ENCODE measurements at regions not wholly inside any gene's neighbourhood (a gene's known extent, or its start where the extent isn't known, plus 50 kb on each side); places are given as distances from the start of the nearest gene placed in this dataset.

DNA sequence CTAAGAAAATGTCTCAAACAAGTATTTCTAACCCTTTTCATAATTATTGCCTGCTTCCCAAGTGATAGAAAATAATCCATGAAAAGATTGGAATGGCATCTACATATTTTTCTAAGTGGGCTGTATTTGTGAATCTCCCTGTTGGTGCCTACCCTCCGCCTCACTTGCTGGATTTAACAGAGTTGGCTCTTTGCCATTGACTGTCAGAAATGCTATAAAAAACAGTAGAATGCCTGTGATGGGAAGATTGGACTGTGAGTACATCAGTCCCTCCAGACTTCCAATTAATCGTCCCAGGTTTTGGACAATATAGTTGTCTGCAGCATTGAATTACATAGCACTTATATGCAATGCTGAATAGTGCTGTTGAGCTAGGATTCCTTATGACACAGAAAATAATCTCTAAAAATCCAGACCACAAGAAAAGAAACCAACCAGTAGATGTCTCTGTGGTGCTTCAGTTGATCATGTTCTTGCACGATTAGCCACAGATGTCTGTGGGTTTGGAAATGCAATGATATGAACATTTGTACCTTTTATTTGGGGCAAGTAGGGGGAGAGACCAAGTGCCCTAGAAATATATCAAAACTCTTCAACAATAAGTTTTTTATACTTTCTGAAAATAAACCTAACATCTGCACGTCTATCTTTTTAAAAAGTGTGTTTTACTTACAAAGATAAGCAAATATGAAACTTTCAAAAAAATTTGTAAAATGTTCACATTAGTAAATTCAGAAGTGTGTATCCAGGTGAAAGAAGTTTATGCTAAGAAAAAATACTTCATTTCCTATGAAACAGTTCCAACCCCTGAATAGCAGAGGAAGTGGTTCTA, 88.5 kb downstream of the DYNAP start:
- H3K4me2 ChIP-seq (ENCODE audit: low read length), result no peak overlapping the region
- H3K79me2 ChIP-seq (ENCODE audit: insufficient read depth, low read length), result no peaks in the 10 kb centered on the region
- H3K9ac ChIP-seq (ENCODE audit: low read length), result no peak overlapping the region
- H3F3A ChIP-seq (ENCODE audit: insufficient read depth, low read length), result no peaks in the 10 kb centered on the region
- H3K9me3 ChIP-seq (ENCODE audit: low read length), result no peaks in the 10 kb centered on the region
- TF ChIP-seq, protein P1, sequence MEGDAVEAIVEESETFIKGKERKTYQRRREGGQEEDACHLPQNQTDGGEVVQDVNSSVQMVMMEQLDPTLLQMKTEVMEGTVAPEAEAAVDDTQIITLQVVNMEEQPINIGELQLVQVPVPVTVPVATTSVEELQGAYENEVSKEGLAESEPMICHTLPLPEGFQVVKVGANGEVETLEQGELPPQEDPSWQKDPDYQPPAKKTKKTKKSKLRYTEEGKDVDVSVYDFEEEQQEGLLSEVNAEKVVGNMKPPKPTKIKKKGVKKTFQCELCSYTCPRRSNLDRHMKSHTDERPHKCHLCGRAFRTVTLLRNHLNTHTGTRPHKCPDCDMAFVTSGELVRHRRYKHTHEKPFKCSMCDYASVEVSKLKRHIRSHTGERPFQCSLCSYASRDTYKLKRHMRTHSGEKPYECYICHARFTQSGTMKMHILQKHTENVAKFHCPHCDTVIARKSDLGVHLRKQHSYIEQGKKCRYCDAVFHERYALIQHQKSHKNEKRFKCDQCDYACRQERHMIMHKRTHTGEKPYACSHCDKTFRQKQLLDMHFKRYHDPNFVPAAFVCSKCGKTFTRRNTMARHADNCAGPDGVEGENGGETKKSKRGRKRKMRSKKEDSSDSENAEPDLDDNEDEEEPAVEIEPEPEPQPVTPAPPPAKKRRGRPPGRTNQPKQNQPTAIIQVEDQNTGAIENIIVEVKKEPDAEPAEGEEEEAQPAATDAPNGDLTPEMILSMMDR (IDR thresholded peaks at IDR 0.05; ENCODE audit: low read length), result peak; percentile 58
- TF ChIP-seq EZH2 (IDR thresholded peaks at IDR 0.05; ENCODE audit: borderline replicate concordance, low read length), result no peak
- H4K20me1 ChIP-seq (ENCODE audit: insufficient read depth, low read length), result no peaks in the 10 kb centered on the region
- H3K27me3 ChIP-seq (ENCODE audit: insufficient read depth, low read length), result no peaks in the 10 kb centered on the region
- no peaks in the 10 kb centered on the region for H3K4me1 ChIP-seq (ENCODE audit: insufficient read depth, low read length, severe bottlenecking)
- H3K9me2 ChIP-seq (ENCODE audit: low read depth, low read length), result no peaks in the 10 kb centered on the region
- no peak overlapping the region for H3K4me3 ChIP-seq (ENCODE audit: low read depth, low read length, poor library complexity, severe bottlenecking)
- H3K27ac ChIP-seq (ENCODE audit: low read depth, low read length, poor library complexity, severe bottlenecking), result no peak overlapping the region
- no peak overlapping the region for H2AFZ ChIP-seq (ENCODE audit: low read length)
- no peaks in the 10 kb centered on the region for H3K36me3 ChIP-seq (ENCODE audit: insufficient read depth, low read length)

DNA sequence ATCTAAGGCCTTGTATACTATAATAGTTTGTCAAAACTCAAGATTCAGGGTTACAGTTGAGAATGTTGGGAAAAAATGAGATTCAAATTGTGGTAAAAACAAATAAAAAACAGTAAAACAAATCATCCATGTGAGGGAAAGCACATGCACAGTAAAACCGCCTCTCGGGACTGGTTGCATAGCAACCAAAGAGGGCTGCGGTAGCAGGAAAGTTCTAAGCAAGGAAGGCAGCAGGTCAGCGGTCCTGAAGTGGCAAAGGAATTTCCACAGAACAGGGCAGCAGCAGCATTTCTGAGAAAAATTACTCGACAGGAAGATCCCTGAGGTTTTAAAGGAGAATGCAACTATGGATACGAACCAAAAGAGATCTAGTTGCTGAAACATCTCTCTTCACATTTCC, 93.7 kb downstream of the DYNAP start:
- H3K9me3 ChIP-seq (ENCODE audit: low read length), result no peaks in the 10 kb centered on the region
- H3K27me3 ChIP-seq (ENCODE audit: insufficient read depth, low read length), result no peaks in the 10 kb centered on the region
- H3F3A ChIP-seq (ENCODE audit: insufficient read depth, low read length), result no peaks in the 10 kb centered on the region
- H3K79me2 ChIP-seq (ENCODE audit: insufficient read depth, low read length), result no peaks in the 10 kb centered on the region
- H3K4me2 ChIP-seq (ENCODE audit: low read length), result no peak overlapping the region
- H2AFZ ChIP-seq (ENCODE audit: low read length), result no peak overlapping the region
- H3K4me1 ChIP-seq (ENCODE audit: insufficient read depth, low read length, severe bottlenecking), result no peaks in the 10 kb centered on the region
- H4K20me1 ChIP-seq (ENCODE audit: insufficient read depth, low read length), result no peaks in the 10 kb centered on the region
- TF ChIP-seq, protein P1 (IDR thresholded peaks at IDR 0.05; ENCODE audit: low read length), result no peak
- no peak for TF ChIP-seq EZH2 (IDR thresholded peaks at IDR 0.05; ENCODE audit: borderline replicate concordance, low read length)
- no peak overlapping the region for H3K27ac ChIP-seq (ENCODE audit: low read depth, low read length, poor library complexity, severe bottlenecking)
- H3K36me3 ChIP-seq (ENCODE audit: insufficient read depth, low read length), result no peaks in the 10 kb centered on the region
- H3K9ac ChIP-seq (ENCODE audit: low read length), result no peak overlapping the region
- no peak overlapping the region for H3K4me3 ChIP-seq (ENCODE audit: low read depth, low read length, poor library complexity, severe bottlenecking)
- H3K9me2 ChIP-seq (ENCODE audit: low read depth, low read length), result no peaks in the 10 kb centered on the region

DNA sequence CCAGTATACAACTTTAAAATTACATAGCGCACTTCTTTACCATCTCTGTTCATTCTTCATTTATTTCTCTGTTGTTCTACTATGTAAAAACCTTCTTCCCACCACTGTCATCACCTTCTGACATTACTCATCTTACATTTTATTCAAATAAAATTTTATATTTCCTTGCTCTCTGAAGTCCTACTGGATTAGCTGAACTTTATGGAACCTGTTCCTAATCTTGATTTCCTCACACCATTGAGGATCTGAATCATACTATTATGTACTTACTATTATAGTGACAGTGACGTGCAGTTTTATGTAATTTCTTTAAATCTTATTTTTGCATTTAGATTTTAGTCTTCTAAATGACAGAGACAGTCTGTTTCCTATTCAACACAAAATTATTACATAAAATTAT, 98.3 kb downstream of the DYNAP start:
- H3K9me2 ChIP-seq (ENCODE audit: low read depth, low read length), result no peaks in the 10 kb centered on the region
- H3K4me2 ChIP-seq (ENCODE audit: low read length), result no peak overlapping the region
- no peaks in the 10 kb centered on the region for H3K27me3 ChIP-seq (ENCODE audit: insufficient read depth, low read length)
- no peaks in the 10 kb centered on the region for H4K20me1 ChIP-seq (ENCODE audit: insufficient read depth, low read length)
- no peaks in the 10 kb centered on the region for H3K79me2 ChIP-seq (ENCODE audit: insufficient read depth, low read length)
- H3K9me3 ChIP-seq (ENCODE audit: low read length), result no peaks in the 10 kb centered on the region
- no peak overlapping the region for H3K4me3 ChIP-seq (ENCODE audit: low read depth, low read length, poor library complexity, severe bottlenecking)
- H2AFZ ChIP-seq (ENCODE audit: low read length), result no peak overlapping the region
- H3K9ac ChIP-seq (ENCODE audit: low read length), result no peak overlapping the region
- H3K36me3 ChIP-seq (ENCODE audit: insufficient read depth, low read length), result no peaks in the 10 kb centered on the region
- H3K4me1 ChIP-seq (ENCODE audit: insufficient read depth, low read length, severe bottlenecking), result no peaks in the 10 kb centered on the region
- no peak overlapping the region for H3K27ac ChIP-seq (ENCODE audit: low read depth, low read length, poor library complexity, severe bottlenecking)
- TF ChIP-seq EZH2 (IDR thresholded peaks at IDR 0.05; ENCODE audit: borderline replicate concordance, low read length), result no peak
- TF ChIP-seq, protein P1 (IDR thresholded peaks at IDR 0.05; ENCODE audit: low read length), result no peak
- H3F3A ChIP-seq (ENCODE audit: insufficient read depth, low read length), result no peaks in the 10 kb centered on the region
